Hematopoietic multipotent progenitor cell treated with erythropoietin and hydrocortisone succinate and interleukin-3 and kit ligand, for 8 days (in vitro differentiated cells): ENCODE measurements at regions not wholly inside any gene's neighbourhood (a gene's known extent, or its start where the extent isn't known, plus 50 kb on each side); places are given as distances from the start of the nearest gene placed in this dataset.

ENCODE experiments used
- DNase-seq: peaks from one replicate; pipeline ENCODE4 v3.0.0-alpha.2; 2015

DNA sequence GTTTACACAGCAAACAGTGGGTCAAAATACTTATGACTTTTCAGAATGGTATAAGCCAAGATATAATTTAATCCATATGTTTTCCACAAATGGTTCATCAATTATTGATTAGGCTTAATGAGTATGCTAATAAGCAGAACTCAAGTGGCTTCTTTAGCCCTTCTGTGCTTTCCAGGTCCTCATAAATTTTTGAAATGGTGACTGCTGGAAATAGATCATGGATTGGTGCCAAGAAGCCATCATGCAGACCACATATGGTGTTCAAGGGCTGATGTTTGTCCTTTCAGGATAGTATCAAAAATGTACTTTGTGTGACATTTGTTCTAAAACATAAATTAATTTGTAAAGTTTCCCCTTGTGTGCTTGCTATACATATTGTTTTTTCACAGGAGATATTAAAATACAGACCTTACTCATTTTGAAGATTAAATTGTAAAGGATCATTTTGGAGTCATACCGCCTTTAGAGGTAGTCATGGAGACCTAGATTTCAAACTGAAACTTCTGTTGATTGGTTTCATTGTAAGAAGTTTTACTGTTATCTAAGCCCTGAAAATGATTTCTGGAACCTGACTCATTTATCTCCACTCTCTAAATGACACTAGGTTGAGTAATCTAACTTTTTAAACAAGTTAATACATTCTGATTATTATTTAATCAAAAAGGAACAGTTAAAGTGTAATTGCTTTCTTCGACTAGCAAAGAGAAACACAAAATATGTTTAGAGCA lies 507.9 kb downstream of the PLA2G4A start:
- DNase-seq = no peak

DNA sequence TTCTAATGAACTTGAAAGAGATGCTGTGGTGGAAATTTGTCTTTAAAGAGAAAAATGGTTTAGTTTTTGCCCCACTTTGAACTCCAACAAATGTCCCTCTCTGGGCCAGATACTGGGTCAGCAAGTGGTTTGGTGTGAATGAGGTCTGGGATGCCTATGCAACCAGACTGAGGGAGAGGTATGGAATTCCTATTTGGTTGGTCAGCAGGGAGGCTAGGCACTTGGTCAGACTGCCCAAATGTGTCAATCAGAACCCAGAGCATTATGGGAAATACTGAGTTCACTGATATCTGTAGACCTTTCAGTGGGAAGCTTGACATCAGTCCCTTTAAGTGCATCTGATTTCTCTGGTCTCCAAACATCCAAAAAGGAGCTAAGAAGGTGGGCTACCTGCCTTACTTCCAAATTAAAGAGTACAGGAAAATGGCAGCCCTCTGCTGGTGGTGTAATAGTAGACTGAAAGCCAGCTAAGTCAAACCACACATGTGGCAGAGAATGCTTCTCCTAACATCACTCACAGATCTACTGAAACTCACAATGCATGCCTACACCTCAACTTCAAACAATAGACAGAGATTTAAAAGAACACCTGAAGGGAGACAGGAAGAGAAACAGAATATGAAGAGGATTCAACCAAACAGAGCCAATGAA lies 510.1 kb downstream of the PLA2G4A start:
- DNase-seq = no peak

DNA sequence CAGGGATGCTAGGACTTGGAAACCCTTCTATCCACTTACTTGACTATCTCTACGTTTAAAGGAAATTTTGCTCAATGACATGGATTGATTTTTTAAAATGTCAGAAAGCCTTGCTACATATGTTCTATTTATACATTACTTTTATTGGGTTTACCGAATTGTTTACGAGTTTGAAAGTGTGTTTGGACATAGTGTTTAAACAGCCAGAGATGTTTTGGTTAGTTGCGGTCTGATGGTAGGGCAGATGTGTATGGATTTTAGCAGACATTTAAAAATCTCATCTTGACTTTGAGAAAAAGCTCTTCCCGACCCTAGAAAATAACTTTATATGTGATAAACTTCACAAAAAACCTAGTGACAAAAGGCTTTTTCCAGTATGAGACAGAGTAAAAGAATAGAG lies 513.7 kb downstream of the PLA2G4A start:
- DNase-seq = no peak

DNA sequence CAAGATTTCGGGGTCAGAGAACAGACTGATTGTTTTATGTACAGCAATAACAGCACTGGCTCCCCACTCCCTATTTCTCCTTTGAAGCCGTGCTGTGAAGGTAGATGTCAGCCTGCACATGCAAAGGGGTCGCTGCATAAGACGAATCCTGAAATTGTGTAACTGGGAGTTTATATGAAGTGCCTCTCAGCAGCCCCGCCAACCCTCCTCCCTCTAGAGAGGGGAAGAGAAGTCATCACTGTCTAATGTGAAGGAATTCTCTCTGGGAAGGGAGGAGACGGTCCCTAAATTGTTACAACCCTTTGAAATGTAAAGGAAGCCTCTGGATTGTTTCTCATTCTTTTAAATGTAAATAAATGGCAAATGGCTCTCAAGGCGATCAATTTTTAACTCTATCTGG lies 545.3 kb downstream of the PLA2G4A start:
- DNase-seq = no peak

DNA sequence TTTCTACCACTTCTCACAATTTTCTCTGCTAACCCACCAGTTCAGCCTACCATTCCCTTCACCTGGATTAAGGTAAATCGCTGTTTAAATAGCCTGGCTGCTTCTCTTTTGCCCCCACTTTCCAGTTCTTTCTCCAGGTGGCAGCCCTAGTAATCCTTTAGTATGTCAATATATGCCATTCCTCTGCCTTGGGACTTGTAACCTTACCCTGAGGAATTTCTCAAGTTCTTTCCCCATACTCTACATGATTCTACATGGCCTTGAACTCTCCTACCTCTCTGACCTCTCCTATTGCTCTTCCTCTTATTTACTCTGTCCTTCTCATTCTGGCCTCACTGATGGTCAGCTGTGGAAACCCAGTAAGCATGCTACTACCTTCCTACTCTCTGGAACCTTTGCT lies 546.0 kb downstream of the PLA2G4A start:
- DNase-seq = no peak

DNA sequence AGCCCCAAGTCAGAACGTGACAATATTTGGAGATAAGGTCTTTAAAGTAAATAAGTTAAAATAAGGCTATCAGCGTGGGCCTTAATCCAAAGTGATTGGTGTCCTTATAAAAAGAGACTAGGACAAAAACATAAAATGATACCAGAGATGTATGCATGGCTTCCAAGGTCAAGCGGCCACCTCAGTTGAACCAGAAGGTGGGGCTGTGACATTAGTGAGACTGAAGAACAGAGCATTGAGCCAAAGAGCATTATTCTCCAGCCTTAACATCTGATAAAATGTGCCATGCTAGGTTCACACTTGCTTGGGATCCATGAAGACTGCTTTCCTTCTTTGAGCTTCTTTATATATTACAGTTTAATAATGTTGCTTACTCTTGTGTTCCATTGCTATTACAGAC lies 554.6 kb downstream of the PLA2G4A start:
- peak; percentile 13 for DNase-seq

DNA sequence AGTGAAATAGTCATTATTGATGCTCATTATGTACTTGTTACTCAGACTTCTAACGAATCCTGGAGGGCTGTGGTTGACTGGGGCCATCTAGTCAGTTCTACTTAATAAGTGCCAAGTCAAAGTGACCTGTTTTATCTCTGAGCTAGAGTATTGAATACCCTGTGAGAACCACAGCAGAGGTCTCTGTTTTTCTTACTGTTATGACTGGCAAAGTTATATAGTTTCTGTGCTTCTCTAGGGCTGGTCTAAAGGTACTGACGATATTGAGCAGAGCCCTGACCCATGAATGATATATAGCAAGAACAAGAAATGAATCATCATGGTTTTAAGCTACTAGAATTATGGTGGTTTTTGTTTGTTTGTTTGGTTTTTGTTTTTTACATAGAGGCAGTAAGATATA lies 555.8 kb downstream of the PLA2G4A start:
- DNase-seq = no peak

DNA sequence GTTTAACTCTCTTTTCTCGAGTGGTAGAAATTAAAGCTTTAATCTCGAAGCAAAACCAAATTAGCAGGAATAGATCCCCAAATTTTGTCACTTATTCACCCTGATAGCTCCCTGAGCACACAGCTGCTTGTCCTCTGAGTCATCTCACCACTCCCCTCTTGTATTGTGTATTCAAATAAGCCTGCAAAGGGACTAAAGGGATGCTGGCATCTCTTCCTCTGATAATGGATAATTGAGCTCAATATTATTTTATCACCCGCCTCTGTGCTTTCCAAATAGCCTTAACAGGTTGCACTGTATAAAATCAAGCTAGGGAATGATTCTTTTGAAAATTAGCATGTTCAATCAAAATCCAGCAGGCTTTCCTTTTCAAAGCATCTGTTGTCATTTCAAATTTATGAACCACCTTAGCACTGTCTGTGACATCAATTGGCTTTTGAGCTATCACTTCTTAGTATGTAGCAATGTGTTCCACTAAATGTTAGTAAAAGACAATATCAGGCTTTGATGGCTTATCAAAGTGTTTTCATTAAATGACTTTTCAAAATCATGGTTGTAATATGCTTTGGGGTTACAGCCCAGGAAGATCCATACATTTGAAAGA lies 561.6 kb downstream of the PLA2G4A start:
- DNase-seq = no peak

DNA sequence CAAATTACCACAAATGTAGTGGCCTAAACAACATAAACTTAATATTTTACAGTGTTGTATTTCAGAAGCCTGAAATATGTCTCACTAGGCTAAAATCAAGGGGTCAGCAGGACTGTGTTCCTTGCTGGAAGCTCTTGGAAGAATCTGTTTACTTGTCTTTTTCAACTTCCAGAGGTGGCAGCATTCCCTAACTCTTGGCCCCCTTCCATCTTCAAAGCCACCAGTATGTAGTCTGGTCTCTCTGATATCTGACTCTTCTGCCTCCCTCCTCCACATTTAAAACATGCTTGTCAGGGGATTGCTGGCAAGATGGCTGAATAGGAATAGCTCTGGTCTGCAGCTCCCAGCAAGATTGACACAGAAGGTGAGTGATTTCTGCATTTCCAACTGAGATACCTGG lies 567.5 kb downstream of the PLA2G4A start:
- DNase-seq = no peak

DNA sequence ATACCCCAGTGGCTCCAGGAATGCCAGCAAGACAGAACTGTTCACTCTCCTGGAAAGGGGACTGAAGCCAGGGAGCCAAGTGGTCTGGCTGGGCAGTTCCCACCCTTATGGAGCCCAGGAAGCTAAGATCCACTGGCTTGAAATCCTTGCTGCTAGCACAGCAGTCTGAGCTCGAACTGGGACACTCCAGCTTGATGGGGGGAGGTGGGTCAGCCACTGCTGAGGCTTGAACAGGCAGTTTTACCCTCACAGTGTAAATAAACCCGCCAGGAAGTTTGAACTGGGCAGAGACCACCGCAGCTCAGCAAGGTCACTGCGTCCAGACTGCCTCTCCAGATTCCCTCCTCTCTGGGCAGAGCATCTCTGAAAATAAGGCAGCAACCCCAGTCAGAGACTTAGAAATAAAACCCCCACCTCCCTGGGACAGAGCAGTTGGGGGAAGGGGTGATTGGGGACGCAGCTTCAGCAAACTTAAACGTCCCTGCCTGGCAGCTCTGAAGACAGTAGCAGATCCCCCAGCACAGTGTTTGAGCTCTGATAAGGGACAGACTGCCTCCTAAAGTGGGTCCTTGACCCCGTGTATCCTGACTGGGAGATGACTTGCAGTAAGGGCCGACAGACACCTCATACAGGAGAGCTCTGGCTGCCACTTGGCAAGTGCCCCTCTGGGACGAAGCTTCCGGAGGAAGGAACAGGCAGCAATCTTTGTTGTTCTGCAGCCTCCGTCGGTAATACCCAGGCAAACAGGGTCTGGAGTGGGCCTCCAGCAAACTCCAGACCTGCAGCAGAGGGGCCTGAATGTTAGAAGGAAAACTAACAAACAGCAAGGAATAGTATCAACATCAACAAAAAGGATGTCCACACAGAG lies 568.4 kb downstream of the PLA2G4A start:
- DNase-seq = no peak

DNA sequence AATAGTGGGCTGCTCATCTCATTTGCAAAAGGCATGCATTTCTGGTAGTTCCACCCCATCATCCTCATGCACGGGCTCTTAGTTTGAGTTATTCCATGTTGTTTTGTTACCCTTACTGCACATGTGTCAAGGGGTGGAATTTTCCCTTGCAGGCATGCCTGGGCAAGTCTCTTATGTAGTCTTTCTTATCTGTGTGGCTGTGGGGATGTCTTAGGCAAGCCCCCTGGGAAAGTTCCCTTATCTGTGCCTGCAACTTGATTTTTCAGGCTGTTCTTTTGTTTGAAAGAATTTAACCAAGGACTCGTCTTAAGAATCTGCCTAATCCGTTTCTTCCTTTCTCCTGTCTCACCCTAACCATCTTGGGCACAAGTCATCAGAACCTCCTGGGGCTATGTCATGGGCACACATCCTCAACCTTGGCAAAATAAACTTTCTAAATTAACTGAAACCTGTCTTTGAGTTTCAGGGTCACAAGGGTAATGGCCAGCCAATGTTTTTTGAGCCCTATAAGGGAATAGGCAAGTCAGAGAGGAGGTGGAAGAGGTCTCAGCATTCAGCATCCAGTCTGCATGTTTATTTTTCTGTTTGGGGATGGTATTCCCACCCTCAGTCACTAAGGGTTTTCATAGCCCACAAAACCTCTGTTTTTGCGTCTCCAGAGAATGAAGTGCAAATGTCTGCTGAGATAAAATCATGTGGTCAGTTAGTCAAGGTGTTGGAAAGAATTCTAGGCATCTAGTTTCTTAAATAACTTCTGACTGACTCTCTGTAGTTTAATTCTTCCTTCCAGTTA lies 579.7 kb downstream of the PLA2G4A start:
- DNase-seq = peak; percentile 45

DNA sequence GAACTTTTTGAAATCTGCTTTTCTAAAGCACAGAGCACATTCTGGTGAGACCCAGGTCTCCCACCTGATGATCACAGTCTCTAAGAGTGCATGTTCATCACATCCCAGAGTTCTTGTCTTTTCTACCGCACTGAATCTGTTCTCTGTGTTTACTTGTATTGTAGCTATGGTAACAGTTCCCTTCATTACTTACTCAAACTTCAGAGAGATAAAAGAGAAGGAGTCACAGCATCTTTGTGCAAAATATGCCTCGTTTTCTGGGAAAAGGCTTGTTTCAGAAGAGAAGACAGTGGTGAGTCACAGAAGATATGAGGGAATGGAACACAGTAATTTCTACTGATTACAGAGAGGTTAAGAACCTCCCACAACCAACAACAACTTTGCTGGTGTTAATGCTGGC lies 580.6 kb downstream of the PLA2G4A start:
- DNase-seq = peak; percentile 64

DNA sequence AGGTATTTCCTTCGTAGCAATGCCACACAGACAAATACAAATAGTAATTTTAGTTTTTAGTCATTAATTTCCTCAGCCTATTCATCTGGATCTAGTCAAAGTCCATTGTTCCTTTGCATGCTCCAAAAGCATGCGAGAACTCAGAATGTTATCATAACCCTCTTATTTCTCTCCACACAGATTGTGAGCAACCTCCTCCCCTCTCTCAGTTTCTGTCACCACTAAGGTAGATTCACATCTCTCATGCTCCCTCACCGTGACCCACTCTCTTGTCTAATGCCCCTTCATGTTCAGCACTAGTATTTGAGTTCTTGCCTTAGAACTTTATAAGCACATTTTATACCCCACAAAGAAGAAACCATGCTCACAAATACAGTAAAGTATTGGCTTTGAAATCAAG lies 582.4 kb downstream of the PLA2G4A start:
- no peak for DNase-seq

DNA sequence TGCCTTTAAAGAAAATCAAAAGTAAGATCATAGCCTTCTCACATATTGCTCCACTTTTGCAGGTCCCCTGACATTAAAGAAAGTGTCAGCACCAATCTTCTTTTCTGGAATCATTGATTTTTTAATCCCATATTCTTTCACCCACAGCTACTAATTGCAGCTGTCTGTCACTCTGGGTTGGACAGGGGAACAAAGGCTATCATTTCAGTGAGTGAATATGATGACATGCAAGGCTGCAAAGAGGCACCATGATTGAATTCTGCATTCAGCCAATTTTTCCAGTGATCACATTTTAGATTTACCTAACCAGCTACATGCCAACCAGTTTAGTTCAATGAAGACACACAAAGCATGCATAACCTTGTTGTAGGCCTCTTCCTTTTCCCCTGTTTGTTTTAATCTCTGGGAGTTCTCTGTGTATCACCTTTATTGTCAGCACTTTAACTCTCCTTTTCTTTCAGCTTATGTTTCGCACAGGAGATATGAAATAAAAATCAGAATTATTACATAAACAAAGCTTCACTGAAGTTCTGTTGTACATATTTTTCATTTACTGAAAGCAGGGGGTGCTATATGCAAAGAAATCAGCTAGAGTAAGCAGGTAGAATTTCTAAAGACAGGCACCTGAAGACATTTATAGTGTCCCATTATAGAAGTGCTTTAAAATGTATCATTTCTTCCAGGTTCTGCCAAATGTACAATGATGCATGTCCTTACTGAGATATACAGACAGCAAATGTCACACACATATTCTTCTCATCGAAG lies 584.8 kb downstream of the PLA2G4A start:
- DNase-seq = no peak

DNA sequence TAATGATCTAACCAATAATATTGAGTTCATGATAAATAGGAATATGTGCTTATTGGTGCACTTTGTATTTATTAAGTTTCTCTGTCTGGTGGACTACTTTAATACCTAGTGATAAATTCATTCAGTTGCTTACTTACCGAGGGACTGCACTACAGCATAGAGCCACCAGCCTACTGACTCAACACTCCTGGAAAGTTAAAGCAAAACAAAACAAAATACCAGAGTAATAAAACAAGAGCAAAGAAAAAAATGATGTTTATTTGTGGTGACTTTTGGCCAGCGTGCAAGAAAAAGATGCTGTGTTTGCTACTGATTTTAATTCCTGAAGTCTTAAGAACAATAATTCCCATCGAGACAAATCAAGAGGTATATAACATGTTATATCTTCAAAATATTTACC lies 586.3 kb downstream of the PLA2G4A start:
- DNase-seq = no peak

DNA sequence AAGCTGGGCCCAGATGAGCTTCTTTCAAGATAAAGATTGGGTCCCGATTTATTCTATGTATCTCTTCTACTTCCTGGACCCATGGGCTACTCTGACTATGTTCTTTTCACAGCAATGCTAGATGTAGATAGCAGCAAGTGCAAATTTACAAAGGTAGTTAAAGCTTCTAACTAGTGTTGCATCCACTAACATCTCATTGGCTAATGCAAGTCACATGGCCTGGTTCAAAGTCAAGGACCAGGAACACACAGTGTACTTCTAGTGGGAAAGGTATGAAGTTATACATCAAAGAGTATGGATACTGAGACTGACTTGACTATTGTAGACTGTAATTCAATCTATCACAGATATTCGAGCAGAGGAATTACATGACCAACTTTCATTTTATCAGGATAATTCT lies 588.8 kb downstream of the PLA2G4A start:
- DNase-seq = no peak

DNA sequence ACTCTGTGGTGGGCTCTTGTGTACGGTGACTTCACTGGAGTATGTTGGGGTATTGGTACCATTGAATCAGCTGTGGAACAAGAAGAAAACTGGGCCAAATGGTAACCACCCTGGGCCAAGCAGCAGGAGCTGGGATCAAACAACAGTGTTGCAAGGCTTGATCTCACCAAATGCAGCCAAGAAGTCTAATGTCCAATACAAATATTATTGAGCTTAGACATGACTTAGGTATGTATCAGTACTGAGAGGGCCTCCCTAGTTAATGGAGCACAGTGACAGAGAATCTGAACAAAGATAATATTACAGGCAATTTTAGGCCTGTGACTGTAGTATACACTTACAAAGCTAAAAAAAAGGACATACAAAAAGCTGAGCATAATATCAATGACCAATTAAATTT lies 604.8 kb downstream of the PLA2G4A start:
- no peak for DNase-seq

DNA sequence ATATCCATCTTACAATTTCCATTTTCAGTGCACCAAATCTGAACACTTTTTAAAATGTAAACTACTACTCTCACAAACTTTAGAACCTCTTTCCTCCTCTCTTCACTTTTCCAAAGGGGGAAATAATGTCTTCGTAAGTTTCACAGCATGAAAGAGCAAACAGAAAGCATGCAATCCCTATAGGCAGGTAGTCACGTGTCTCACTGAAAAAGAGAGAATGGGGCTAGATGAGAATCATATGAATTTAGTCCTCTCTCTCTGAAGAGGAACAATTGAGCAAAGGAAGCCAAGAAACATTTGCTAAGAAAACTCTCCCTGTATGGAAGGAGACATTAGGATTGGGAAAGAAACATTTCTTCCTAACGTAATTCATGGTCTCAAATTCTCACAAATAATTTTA lies 613.9 kb downstream of the PLA2G4A start:
- DNase-seq = no peak

DNA sequence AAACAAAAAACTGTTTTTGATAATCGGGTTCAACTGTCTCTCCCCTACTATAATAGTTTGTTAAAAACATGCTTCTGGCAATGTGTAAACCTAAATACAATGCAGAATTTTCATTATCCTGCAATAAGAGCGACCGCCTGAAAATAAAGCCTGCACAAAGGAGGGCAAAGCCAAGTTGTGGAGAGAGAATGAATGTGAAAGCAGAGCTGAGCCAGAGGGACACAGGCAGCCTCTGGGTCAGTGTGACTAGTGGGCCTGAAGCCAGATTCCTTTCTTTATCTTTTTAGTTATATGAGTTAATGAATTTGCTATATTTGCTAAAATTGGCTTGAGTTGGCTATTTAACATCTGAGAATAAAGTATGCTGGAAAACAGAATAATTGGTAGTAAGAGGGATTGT lies 615.2 kb downstream of the PLA2G4A start:
- DNase-seq = no peak

DNA sequence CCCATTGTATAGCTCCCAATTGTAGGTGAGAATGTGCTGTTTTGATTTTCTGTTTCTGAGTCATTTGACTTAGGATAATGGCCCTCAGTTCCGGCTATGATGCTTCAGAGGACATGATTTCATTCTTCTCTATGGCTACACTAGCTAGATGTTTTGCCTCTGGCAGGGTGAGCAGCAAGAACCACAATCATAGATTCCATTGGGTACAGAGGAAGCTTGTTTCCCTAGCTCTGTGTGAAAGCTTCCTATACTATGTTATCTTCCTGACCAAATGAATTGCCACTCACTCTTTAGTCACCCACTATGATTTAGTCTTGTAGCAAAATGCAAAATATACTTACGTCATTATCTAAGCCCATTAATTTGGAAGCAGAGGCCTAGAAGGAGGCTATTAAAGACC lies 616.3 kb downstream of the PLA2G4A start:
- no peak for DNase-seq

DNA sequence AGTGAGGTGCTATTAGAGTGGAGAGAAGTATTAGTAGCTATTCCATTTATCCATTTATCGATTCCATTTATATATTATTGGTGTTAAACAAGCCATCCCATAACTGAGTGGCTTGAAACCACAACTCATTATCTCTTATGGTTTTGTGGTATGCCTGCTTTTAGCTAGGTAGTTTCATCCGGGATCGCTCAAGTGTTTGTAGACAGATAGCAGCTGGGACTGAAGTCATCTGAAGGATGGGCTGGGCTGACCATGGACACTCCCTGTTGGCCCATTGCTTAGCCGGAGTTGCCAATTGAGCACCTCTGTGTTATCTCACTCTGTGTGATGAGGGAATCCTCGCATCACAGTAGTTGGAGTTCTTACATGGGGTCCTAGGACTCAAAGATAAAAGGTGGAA lies 622.5 kb downstream of the PLA2G4A start:
- peak; percentile 2 for DNase-seq

DNA sequence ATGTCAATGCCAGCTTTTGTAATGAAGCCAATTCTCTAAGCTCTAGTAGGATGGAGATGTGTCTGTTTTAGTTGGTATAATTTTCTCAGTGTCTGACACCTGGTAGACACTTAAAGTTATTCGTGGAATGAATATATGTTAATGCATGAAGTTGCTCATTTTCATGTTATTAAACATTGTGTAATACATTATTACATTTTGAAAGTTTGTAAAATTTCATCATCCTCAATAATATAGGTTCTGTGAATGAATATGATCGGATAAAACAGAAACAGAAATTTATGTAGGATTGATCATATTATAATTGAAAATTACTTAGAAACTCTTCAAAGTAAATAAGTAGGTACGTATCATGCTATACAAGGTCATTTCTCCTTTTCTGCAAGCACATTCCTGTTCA lies 625.3 kb downstream of the PLA2G4A start:
- DNase-seq = no peak
